K562 (cell line): ENCODE measurements at regions not wholly inside any gene's neighbourhood (a gene's known extent, or its start where the extent isn't known, plus 50 kb on each side); places are given as distances from the start of the nearest gene placed in this dataset.

Experiments
- ATAC-seq: fragments of 200-7000 bp; cut with Tn5 transposase; 3 replicates; pipeline ENCODE4 v1.9.1; 2020; ENCODE audit warnings: moderate library complexity
- BruUV-seq: library from RNA; stranded (reverse); fragments of 400-500 nt; replicated peaks from 2 replicates; lab custom pipeline; 2021; lab: Mats Ljungman, UMichigan
- CTCF ChIA-PET: fragments of 300-600 bp; formaldehyde crosslinking; extraction: SDS; loops from one replicate; lab custom pipeline; 2021; ENCODE audit warnings: low intra/inter-chr PET ratio; lab: Yijun Ruan, JAX
- POLR2A ChIA-PET: fragments of 300-600, 350-650 bp; sonication (Branson Sonifier 250); formaldehyde crosslinking; extraction: SDS; loops from one replicate; lab custom pipeline; 2021; ENCODE audit warnings: antibody characterized with exemption, inconsistent platforms; lab: Yijun Ruan, JAX
- DNase-seq, 4 experiments: peaks; one replicate each; pipeline versions ENCODE4 v3.0.0 to v3.0.0-alpha.2; 2011 to 2018; ENCODE audit warnings: low spot score in 3 of 4, mixed read lengths in 3 of 4; ENCODE audit errors: extremely low read depth in 1 of 4
- FAIRE-seq: peaks from 2 replicates; lab custom pipeline; 2011; peaks lifted over from hg19 to GRCh38; lab: Jason Lieb, UNC
- H2AFZ ChIP-seq: 2 replicates; pipeline ENCODE4 v1.6.0; 2011; ENCODE audit warnings: low read depth, low read length, control low read depth, inconsistent platforms
- H3K27ac ChIP-seq: fragments of 200-600 bp; 3 replicates; pipeline ENCODE4 v1.8.0; 2011; ENCODE audit warnings: low read depth, mild to moderate bottlenecking, control low read depth, inconsistent platforms, low read length, moderate library complexity, mixed read lengths; ENCODE audit errors: extremely low read depth
- H3K27me3 ChIP-seq, 2 experiments: fragments of 300-600 bp in 1 of 2; 2 replicates in 1 of 2; 3 replicates in 1 of 2; pipeline versions ENCODE4 v1.6.0 to v1.8.0; 2011; ENCODE audit warnings: inconsistent platforms in 2 of 2, low read length in 2 of 2, mild to moderate bottlenecking in 1 of 2, mixed read lengths in 1 of 2, moderate library complexity in 1 of 2; ENCODE audit not compliant: control insufficient read depth in 2 of 2, insufficient read depth in 2 of 2
- H3K36me3 ChIP-seq: fragments of 300-600 bp; 3 replicates; pipeline ENCODE4 v1.8.0; 2011; ENCODE audit warnings: mild to moderate bottlenecking, low read length, inconsistent platforms; ENCODE audit not compliant: control insufficient read depth, insufficient read depth
- H3K4me1 ChIP-seq, 2 experiments: fragments of 200-600 bp in 1 of 2; replicated peaks in 1 of 2; 2 replicates in 1 of 2; 3 replicates in 1 of 2; pipeline versions ENCODE4 v1.5.1 to v1.8.0; 2011; ENCODE audit warnings: inconsistent platforms in 2 of 2, low read length in 2 of 2, mild to moderate bottlenecking in 1 of 2, mixed read lengths in 1 of 2, moderate library complexity in 1 of 2; ENCODE audit not compliant: control insufficient read depth in 2 of 2, insufficient read depth in 2 of 2
- H3K4me2 ChIP-seq: 2 replicates; pipeline ENCODE4 v1.6.1; 2011; ENCODE audit warnings: low read length, control low read depth, inconsistent platforms, mixed read lengths; ENCODE audit not compliant: insufficient read depth
- H3K4me3 ChIP-seq: fragments of 200-600 bp; sonication (generic), shearing (Covaris generic); 2 replicates; pipeline ENCODE4 v1.5.1; 2016; ENCODE audit warnings: control low read depth, inconsistent platforms
- H3K79me2 ChIP-seq: fragments of 200-600 bp; 3 replicates; pipeline ENCODE4 v1.8.0; 2011; ENCODE audit warnings: low read length, inconsistent platforms; ENCODE audit not compliant: control insufficient read depth, insufficient read depth
- H3K9ac ChIP-seq, 2 experiments: 2 replicates each; pipeline versions ENCODE4 v1.6.0 to v1.6.1; 2011; ENCODE audit warnings: low read depth in 2 of 2, low read length in 2 of 2, control low read depth in 1 of 2, inconsistent platforms in 1 of 2, mild to moderate bottlenecking in 1 of 2, mixed read lengths in 1 of 2; ENCODE audit not compliant: insufficient read depth in 1 of 2
- H3K9me1 ChIP-seq: one replicate; pipeline ENCODE4 v1.6.0; 2011; ENCODE audit warnings: inconsistent platforms, mild to moderate bottlenecking, low read length, moderate library complexity; ENCODE audit not compliant: control insufficient read depth, insufficient read depth
- H3K9me3 ChIP-seq: replicated peaks from 2 replicates; pipeline ENCODE4 v1.5.1; 2011; ENCODE audit warnings: low read depth, low read length, inconsistent platforms; ENCODE audit not compliant: control insufficient read depth, insufficient read depth
- H4K20me1 ChIP-seq: replicated peaks from 2 replicates; pipeline ENCODE4 v1.6.1; 2011; ENCODE audit warnings: low read length, inconsistent platforms, mixed read lengths; ENCODE audit not compliant: control insufficient read depth, insufficient read depth
- ARID3B ChIP-seq: fragments of 250-450 bp; sonication (Bioruptor Pico); IDR thresholded peaks from 2 replicates; pipeline ENCODE4 v1.4.0; 2020; ENCODE audit warnings: borderline replicate concordance
- FOXA3 ChIP-seq, 2 experiments: fragments of 450-650 bp in 1 of 2; sonication (generic) in 1 of 2; formaldehyde crosslinking; IDR thresholded peaks in 1 of 2; conservative IDR thresholded peaks in 1 of 2; 2 replicates each; pipeline versions ENCODE4 v1.4.0 to v1.8.0; 2020 to 2022; ENCODE audit warnings: mild to moderate bottlenecking in 2 of 2, missing genetic modification reagents in 1 of 2
- GATA2 ChIP-seq: sonication (generic); formaldehyde crosslinking; IDR thresholded peaks from 2 replicates; pipeline ENCODE4 v1.4.0; 2020; ENCODE audit warnings: mild to moderate bottlenecking, missing genetic modification reagents
- HNRNPK ChIP-seq: fragments of 200-400 bp; formaldehyde crosslinking; IDR thresholded peaks from one replicate; pipeline ENCODE4 v1.6.1; 2018; ENCODE audit warnings: mild to moderate bottlenecking, low read depth, low read length; ENCODE audit not compliant: poor library complexity, severe bottlenecking
- JUND ChIP-seq, 2 experiments: IDR thresholded peaks; 2 replicates in 1 of 2; 3 replicates in 1 of 2; pipeline ENCODE4 v1.6.1; 2011; ENCODE audit warnings: borderline replicate concordance in 2 of 2, low read depth in 2 of 2, low read length in 2 of 2, improper control_type of control experiment in 1 of 2, missing biosample characterization in 1 of 2, missing genetic modification characterization in 1 of 2, missing genetic modification reagents in 1 of 2
- KDM1A ChIP-seq, 2 experiments: fragments of 450-650 bp; IDR thresholded peaks; 2 replicates each; pipeline ENCODE4 v1.6.1; 2016; ENCODE audit warnings: mild to moderate bottlenecking in 2 of 2
- MAFF ChIP-seq: IDR thresholded peaks from 2 replicates; pipeline ENCODE4 v1.6.1; 2012; ENCODE audit warnings: low read length, improper control_type of control experiment
- NR2C2 ChIP-seq, 2 experiments: fragments of 200-800 bp in 1 of 2; sonication (Bioruptor generic) in 1 of 2; sonication (generic) in 1 of 2; formaldehyde crosslinking in 1 of 2; IDR thresholded peaks; 2 replicates each; pipeline versions ENCODE4 v1.6.1 to v1.8.0; 2016 to 2022; ENCODE audit warnings: mild to moderate bottlenecking in 1 of 2, missing compliant biosample characterization in 1 of 2, missing genetic modification characterization in 1 of 2, missing genetic modification reagents in 1 of 2
- RHOXF2B ChIP-seq: fragments of 250-450 bp; sonication (Bioruptor Pico); conservative IDR thresholded peaks from 2 replicates; pipeline ENCODE4 v1.5.1; 2021
- SREBF1 ChIP-seq: fragments of 150-350 bp; IDR thresholded peaks from 2 replicates; pipeline ENCODE4 v1.6.1; 2014; ENCODE audit warnings: antibody characterized with exemption, low read depth, low read length, borderline replicate concordance
- THRA ChIP-seq: fragments of 450-650 bp; IDR thresholded peaks from 2 replicates; pipeline ENCODE4 v1.6.1; 2017; ENCODE audit warnings: mild to moderate bottlenecking, moderate library complexity
- ZNF324 ChIP-seq: fragments of 250-450 bp; sonication (Bioruptor Pico); IDR thresholded peaks from 2 replicates; pipeline ENCODE4 v1.4.0; 2020; ENCODE audit warnings: mild to moderate bottlenecking
- ZNF445 ChIP-seq: fragments of 250-450 bp; sonication (Bioruptor Pico); IDR thresholded peaks from 2 replicates; pipeline ENCODE4 v1.4.0; 2020; ENCODE audit warnings: low read depth, mild to moderate bottlenecking, moderate library complexity
- ZNF699 ChIP-seq: fragments of 250-450 bp; sonication (Bioruptor Pico); IDR thresholded peaks from 2 replicates; pipeline ENCODE4 v1.8.0; 2021; ENCODE audit warnings: mild to moderate bottlenecking, moderate library complexity; ENCODE audit not compliant: insufficient replicate concordance
- ZNF76 ChIP-seq: fragments of 250-450 bp; sonication (Bioruptor Pico); IDR thresholded peaks from 2 replicates; pipeline ENCODE4 v1.4.0; 2020; ENCODE audit warnings: mild to moderate bottlenecking, moderate library complexity, borderline replicate concordance
- ZSCAN32 ChIP-seq: fragments of 450-650 bp; formaldehyde crosslinking; IDR thresholded peaks from 2 replicates; pipeline ENCODE4 v1.4.0; 2020; ENCODE audit warnings: mild to moderate bottlenecking, moderate library complexity
- WGBS: fragments of 100-300 bp; shearing (Covaris generic); methylation state at CpG from one replicate; pipeline ENCODE4 v1.1.6; 2016; ENCODE audit warnings: low coverage, mixed read lengths; ENCODE audit not compliant: insufficient coverage; ENCODE audit errors: missing lambda C conversion rate; 5-methylcytosine and 5-hydroxymethylcytosine counted together
- in situ Hi-C: fragments of 300-500 bp; cut with MboI; formaldehyde crosslinking; loops from 4 replicates; pipeline ENCODE4 v1.15.0; 2018; ENCODE audit warnings: inconsistent platforms, mixed read lengths
- intact Hi-C: fragments of 100-400 bp; cut with micrococcal nuclease; formaldehyde crosslinking; loops from 2 replicates; pipeline ENCODE4 v1.14.2; 2022
- TF ChIP-seq, protein P1 (sequence below): fragments of 450-650 bp; IDR thresholded peaks from 2 replicates; pipeline ENCODE4 v1.6.1; 2016; ENCODE audit warnings: missing biosample characterization, missing genetic modification characterization
- TF ChIP-seq, protein P2 (sequence below): fragments of 450-650 bp; formaldehyde crosslinking; IDR thresholded peaks from 2 replicates; pipeline ENCODE4 v1.4.0; 2022; ENCODE audit warnings: mild to moderate bottlenecking, moderate library complexity

- ATAC-seq (no peak), FAIRE-seq (no peak), DNase-seq (no peak)
- intact Hi-C loops (no loop called here), in situ Hi-C loops (no loop called here)
- Histone ChIP-seq H3K79me2 (no peaks in the 10 kb centered on the region), H3K27me3 (no peaks in the 10 kb centered on the region), H3K4me1 (no peaks in the 10 kb centered on the region), H3K9me3 (no peaks in the 10 kb centered on the region), H2AFZ (no peak overlapping the region), H3K27ac (no peak overlapping the region), H3K36me3 (no peaks in the 10 kb centered on the region), H3K9ac (no peak overlapping the region), H4K20me1 (no peaks in the 10 kb centered on the region), H3K4me3 (no peak overlapping the region), H3K4me2 (no peak overlapping the region), H3K9me1 (no peaks in the 10 kb centered on the region)
- WGBS: 0% methylated on average over 2 of the region's 2 CpGs
- CTCF ChIA-PET: no interaction called here
- no TSS peak for BruUV-seq
- POLR2A ChIA-PET: no interaction called here
- no peak for TF ChIP-seq THRA
- TF ChIP-seq ARID3B (CRISPR knock-in tag): no peak
- TF ChIP-seq SREBF1: no peak
- TF ChIP-seq ZNF324 (CRISPR knock-in tag): no peak
- TF ChIP-seq ZNF445 (CRISPR knock-in tag): no peak
- TF ChIP-seq FOXA3 (CRISPR knock-in tag; conservative IDR thresholded peaks at IDR 0.05 in 1 of 2, IDR thresholded peaks at IDR 0.05 in 1 of 2): no peak
- no peak for TF ChIP-seq KDM1A (IDR thresholded peaks at IDR 0.05)
- no peak for TF ChIP-seq ZSCAN32
- TF ChIP-seq, protein P1, sequence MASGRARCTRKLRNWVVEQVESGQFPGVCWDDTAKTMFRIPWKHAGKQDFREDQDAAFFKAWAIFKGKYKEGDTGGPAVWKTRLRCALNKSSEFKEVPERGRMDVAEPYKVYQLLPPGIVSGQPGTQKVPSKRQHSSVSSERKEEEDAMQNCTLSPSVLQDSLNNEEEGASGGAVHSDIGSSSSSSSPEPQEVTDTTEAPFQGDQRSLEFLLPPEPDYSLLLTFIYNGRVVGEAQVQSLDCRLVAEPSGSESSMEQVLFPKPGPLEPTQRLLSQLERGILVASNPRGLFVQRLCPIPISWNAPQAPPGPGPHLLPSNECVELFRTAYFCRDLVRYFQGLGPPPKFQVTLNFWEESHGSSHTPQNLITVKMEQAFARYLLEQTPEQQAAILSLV (tag): no peak
- TF ChIP-seq, protein P2, sequence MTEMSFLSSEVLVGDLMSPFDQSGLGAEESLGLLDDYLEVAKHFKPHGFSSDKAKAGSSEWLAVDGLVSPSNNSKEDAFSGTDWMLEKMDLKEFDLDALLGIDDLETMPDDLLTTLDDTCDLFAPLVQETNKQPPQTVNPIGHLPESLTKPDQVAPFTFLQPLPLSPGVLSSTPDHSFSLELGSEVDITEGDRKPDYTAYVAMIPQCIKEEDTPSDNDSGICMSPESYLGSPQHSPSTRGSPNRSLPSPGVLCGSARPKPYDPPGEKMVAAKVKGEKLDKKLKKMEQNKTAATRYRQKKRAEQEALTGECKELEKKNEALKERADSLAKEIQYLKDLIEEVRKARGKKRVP: no peak
- TF ChIP-seq HNRNPK: no peak
- TF ChIP-seq RHOXF2B (CRISPR knock-in tag): no peak
- TF ChIP-seq JUND (IDR thresholded peaks at IDR 0.05; ENCODE audit: borderline replicate concordance, low read depth, low read length): no peak
- TF ChIP-seq JUND (tag; IDR thresholded peaks at IDR 0.05; ENCODE audit: borderline replicate concordance, low read depth, low read length): no peak
- TF ChIP-seq ZNF76 (CRISPR knock-in tag): no peak
- no peak for TF ChIP-seq MAFF
- no peak for TF ChIP-seq ZNF699
- TF ChIP-seq GATA2 (CRISPR knock-in tag): no peak
- no peak for TF ChIP-seq NR2C2 (CRISPR knock-in tag; IDR thresholded peaks at IDR 0.05)
- no peak for TF ChIP-seq NR2C2 (tag; IDR thresholded peaks at IDR 0.05)
Observed at GRCh38 chr1:198865319-198865718, 226.5 kb downstream of the PTPRC start.
